Sigmoid colon (tissue), 4 donors: ENCODE measurements at regions not wholly inside any gene's neighbourhood (a gene's known extent, or its start where the extent isn't known, plus 50 kb on each side); places are given as distances from the start of the nearest gene placed in this dataset.

Source experiments
- EP300 ChIP-seq, 4 donors: sonication (generic); formaldehyde crosslinking; IDR thresholded peaks; one replicate each; pipeline ENCODE4 v1.6.1; 2017; ENCODE audit warnings: antibody characterized with exemption in 4 of 4
- TF ChIP-seq, protein P1 (sequence below), 4 experiments: fragments of 450-650 bp in 3 of 4; fragments of 200-600 bp in 1 of 4; IDR thresholded peaks; one replicate each; pipeline ENCODE4 v1.5.1; 2016 to 2019; ENCODE audit warnings: antibody characterized with exemption in 4 of 4, mild to moderate bottlenecking in 3 of 4, moderate library complexity in 2 of 4

DNA sequence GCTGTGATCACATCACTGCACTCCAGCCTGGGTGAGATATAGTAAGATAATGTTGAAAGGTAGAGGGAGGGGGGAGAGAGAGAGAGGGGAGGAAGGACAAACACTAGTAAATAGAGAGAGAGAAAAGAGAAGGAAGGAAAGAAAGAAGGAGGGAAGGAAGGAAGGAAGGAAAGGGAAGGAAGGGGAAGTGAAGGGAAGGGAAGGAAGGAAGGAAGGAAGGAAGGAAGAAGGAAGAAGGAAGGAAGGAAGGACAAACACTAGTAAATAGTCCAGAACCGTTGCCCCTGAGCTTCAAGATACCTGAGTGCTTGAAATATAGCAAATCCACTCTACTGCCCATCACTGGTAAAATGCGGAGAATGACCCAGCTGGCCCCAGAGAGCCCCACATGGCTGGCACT, 156.5 kb upstream of the ZNF507 start:
- TF ChIP-seq, protein P1, sequence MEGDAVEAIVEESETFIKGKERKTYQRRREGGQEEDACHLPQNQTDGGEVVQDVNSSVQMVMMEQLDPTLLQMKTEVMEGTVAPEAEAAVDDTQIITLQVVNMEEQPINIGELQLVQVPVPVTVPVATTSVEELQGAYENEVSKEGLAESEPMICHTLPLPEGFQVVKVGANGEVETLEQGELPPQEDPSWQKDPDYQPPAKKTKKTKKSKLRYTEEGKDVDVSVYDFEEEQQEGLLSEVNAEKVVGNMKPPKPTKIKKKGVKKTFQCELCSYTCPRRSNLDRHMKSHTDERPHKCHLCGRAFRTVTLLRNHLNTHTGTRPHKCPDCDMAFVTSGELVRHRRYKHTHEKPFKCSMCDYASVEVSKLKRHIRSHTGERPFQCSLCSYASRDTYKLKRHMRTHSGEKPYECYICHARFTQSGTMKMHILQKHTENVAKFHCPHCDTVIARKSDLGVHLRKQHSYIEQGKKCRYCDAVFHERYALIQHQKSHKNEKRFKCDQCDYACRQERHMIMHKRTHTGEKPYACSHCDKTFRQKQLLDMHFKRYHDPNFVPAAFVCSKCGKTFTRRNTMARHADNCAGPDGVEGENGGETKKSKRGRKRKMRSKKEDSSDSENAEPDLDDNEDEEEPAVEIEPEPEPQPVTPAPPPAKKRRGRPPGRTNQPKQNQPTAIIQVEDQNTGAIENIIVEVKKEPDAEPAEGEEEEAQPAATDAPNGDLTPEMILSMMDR (IDR thresholded peaks at IDR 0.05): no peak
- no peak for TF ChIP-seq EP300 (IDR thresholded peaks at IDR 0.05)
